ENCODE measurements at regions not wholly inside any gene's neighbourhood (a gene's known extent, or its start where the extent isn't known, plus 50 kb on each side); places are given as distances from the start of the nearest gene placed in this dataset.

DNA sequence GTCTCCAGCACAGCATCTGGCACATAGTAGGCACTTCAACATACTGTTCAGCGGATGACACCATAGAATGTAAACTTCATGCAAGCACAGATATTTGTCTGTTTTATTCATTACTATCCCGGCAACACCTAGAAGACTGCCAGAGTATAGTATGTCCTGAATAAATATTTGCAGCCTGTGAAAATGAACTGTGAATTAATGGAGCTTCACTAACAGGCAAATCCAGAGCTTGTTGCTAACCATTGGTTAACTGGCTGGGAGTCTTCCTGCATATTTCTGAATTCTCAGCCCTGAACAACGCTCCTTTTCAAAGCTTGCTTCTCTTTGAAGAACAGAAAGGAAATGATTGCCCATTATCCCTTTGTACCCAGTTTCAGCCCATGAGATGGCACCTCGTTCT, 243.3 kb upstream of the CRY1 start:
- TF ChIP-seq SRSF7 (optimal IDR thresholded peaks at IDR 0.05; ENCODE audit: low read depth, low read length), result no peak
- no peak for TF ChIP-seq NCOA4 (IDR thresholded peaks at IDR 0.05; ENCODE audit: partially characterized antibody)
- TF ChIP-seq, protein P1, sequence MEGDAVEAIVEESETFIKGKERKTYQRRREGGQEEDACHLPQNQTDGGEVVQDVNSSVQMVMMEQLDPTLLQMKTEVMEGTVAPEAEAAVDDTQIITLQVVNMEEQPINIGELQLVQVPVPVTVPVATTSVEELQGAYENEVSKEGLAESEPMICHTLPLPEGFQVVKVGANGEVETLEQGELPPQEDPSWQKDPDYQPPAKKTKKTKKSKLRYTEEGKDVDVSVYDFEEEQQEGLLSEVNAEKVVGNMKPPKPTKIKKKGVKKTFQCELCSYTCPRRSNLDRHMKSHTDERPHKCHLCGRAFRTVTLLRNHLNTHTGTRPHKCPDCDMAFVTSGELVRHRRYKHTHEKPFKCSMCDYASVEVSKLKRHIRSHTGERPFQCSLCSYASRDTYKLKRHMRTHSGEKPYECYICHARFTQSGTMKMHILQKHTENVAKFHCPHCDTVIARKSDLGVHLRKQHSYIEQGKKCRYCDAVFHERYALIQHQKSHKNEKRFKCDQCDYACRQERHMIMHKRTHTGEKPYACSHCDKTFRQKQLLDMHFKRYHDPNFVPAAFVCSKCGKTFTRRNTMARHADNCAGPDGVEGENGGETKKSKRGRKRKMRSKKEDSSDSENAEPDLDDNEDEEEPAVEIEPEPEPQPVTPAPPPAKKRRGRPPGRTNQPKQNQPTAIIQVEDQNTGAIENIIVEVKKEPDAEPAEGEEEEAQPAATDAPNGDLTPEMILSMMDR (IDR thresholded peaks at IDR 0.05 in 2 of 3, conservative IDR thresholded peaks at IDR 0.05 in 1 of 3; ENCODE audit: insufficient read depth in 2 of 3, low read depth in 1 of 3, low read length in 3 of 3), result no peak
